CD14-positive monocyte (primary cell): ENCODE measurements at regions not wholly inside any gene's neighbourhood (a gene's known extent, or its start where the extent isn't known, plus 50 kb on each side); places are given as distances from the start of the nearest gene placed in this dataset.

Source experiments
- DNase-seq, 3 donors: peaks; one replicate each; pipeline ENCODE4 v3.0.0-alpha.2; 2011 to 2022
- H2AFZ ChIP-seq: 2 replicates; pipeline ENCODE4 v1.6.0; 2012; ENCODE audit warnings: mild to moderate bottlenecking, low read depth, low read length, inconsistent platforms; ENCODE audit not compliant: insufficient read depth, poor library complexity, severe bottlenecking
- H3K27ac ChIP-seq, 2 donors: 1 replicate in 1 of 2; 2 replicates in 1 of 2; pipeline ENCODE4 v1.5.1; 2012 to 2013; ENCODE audit warnings: low read length in 2 of 2, control low read depth in 1 of 2, inconsistent platforms in 1 of 2, low read depth in 1 of 2, mild to moderate bottlenecking in 1 of 2
- H3K27me3 ChIP-seq, 2 donors: one replicate each; pipeline versions ENCODE4 v1.6.0 to v1.6.1; 2011 to 2013; ENCODE audit warnings: low read length in 2 of 2; ENCODE audit not compliant: control insufficient read depth in 2 of 2, insufficient read depth in 2 of 2
- H3K36me3 ChIP-seq, 2 donors: replicated peaks in 1 of 2; 1 replicate in 1 of 2; 2 replicates in 1 of 2; pipeline versions ENCODE4 v1.5.1 to v1.6.1; 2012 to 2013; ENCODE audit warnings: low read length in 2 of 2, control low read depth in 1 of 2, inconsistent platforms in 1 of 2, mild to moderate bottlenecking in 1 of 2; ENCODE audit not compliant: insufficient read depth in 2 of 2, control insufficient read depth in 1 of 2
- H3K4me1 ChIP-seq, 2 donors: 1 replicate in 1 of 2; 2 replicates in 1 of 2; pipeline versions ENCODE4 v1.5.1 to v1.6.1; 2012 to 2013; ENCODE audit warnings: low read length in 2 of 2, control low read depth in 1 of 2, inconsistent platforms in 1 of 2, mild to moderate bottlenecking in 1 of 2, moderate library complexity in 1 of 2; ENCODE audit not compliant: insufficient read depth in 2 of 2, control insufficient read depth in 1 of 2
- H3K4me2 ChIP-seq: replicated peaks from 2 replicates; pipeline ENCODE3; 2012; ENCODE audit warnings: low read length, moderate library complexity, mild to moderate bottlenecking; ENCODE audit not compliant: poor library complexity, severe bottlenecking; ENCODE audit errors: extremely low read depth
- H3K4me3 ChIP-seq, 3 experiments: fragments of 200-600 bp in 1 of 3; sonication (generic) in 1 of 3; replicated peaks in 1 of 3; 1 replicate in 2 of 3; 2 replicates in 1 of 3; pipeline ENCODE4 v1.5.1; 2011 to 2013; ENCODE audit warnings: low read length in 3 of 3, mild to moderate bottlenecking in 3 of 3, control low read depth in 2 of 3, low read depth in 2 of 3, inconsistent platforms in 1 of 3, moderate library complexity in 1 of 3
- H3K79me2 ChIP-seq: 2 replicates; pipeline ENCODE4 v1.6.0; 2012; ENCODE audit warnings: mild to moderate bottlenecking, control low read depth, inconsistent platforms, low read length, moderate library complexity; ENCODE audit not compliant: insufficient read depth
- H3K9ac ChIP-seq: 2 replicates; pipeline ENCODE4 v1.6.0; 2017; ENCODE audit warnings: low read length, mild to moderate bottlenecking; ENCODE audit not compliant: insufficient read depth, poor library complexity, severe bottlenecking
- H3K9me3 ChIP-seq, 2 donors: replicated peaks in 1 of 2; 1 replicate in 1 of 2; 2 replicates in 1 of 2; pipeline versions ENCODE4 v1.5.1 to v1.6.1; 2012 to 2013; ENCODE audit warnings: low read length in 2 of 2, control low read depth in 1 of 2; ENCODE audit not compliant: control insufficient read depth in 1 of 2, insufficient read depth in 1 of 2
- H4K20me1 ChIP-seq: 2 replicates; pipeline ENCODE4 v1.6.0; 2012; ENCODE audit warnings: mild to moderate bottlenecking, low read length, control low read depth, moderate library complexity; ENCODE audit not compliant: insufficient read depth
- H3K27ac Mint-ChIP-seq, 7 donors: one replicate each; pipeline ENCODE4 v1.8.0; 2020; ENCODE audit warnings: mild to moderate bottlenecking in 7 of 7, mixed read lengths in 7 of 7, moderate library complexity in 6 of 7, inconsistent platforms in 2 of 7
- H3K27me3 Mint-ChIP-seq, 3 donors: one replicate each; pipeline ENCODE4 v1.8.0; 2021 to 2022; ENCODE audit warnings: low read depth in 3 of 3, mild to moderate bottlenecking in 3 of 3, mixed read lengths in 3 of 3, moderate library complexity in 3 of 3, inconsistent platforms in 1 of 3
- H3K36me3 Mint-ChIP-seq, 2 donors: one replicate each; pipeline ENCODE4 v1.8.0; 2020; ENCODE audit warnings: mixed read lengths in 2 of 2, inconsistent platforms in 1 of 2, mild to moderate bottlenecking in 1 of 2
- H3K4me1 Mint-ChIP-seq: one replicate; pipeline ENCODE4 v1.8.0; 2020; ENCODE audit warnings: mild to moderate bottlenecking, mixed read lengths
- H3K4me3 Mint-ChIP-seq, 2 donors: one replicate each; pipeline ENCODE4 v1.8.0; 2020; ENCODE audit warnings: mild to moderate bottlenecking in 2 of 2, mixed read lengths in 2 of 2, moderate library complexity in 1 of 2
- H3K9me3 Mint-ChIP-seq, 7 donors: one replicate each; pipeline ENCODE4 v1.8.0; 2020 to 2022; ENCODE audit warnings: mixed read lengths in 7 of 7, mild to moderate bottlenecking in 6 of 7, moderate library complexity in 6 of 7, inconsistent platforms in 2 of 7
- WGBS: methylation state at CpG from one replicate; pipeline ENCODE4 v1.1.5; 2013; ENCODE audit warnings: missing lambda C conversion rate; ENCODE audit not compliant: insufficient coverage; 5-methylcytosine and 5-hydroxymethylcytosine counted together
- intact Hi-C, 2 donors: fragments of 100-400 bp; cut with micrococcal nuclease; formaldehyde crosslinking; loops; one replicate each; pipeline versions ENCODE4 v1.15.0 to v1.15.1; 2023
- TF ChIP-seq, protein P1 (sequence below): fragments of 200-600 bp; IDR thresholded peaks from one replicate; pipeline ENCODE4 v1.8.0; 2022; ENCODE audit warnings: antibody characterized with exemption, mild to moderate bottlenecking

DNA sequence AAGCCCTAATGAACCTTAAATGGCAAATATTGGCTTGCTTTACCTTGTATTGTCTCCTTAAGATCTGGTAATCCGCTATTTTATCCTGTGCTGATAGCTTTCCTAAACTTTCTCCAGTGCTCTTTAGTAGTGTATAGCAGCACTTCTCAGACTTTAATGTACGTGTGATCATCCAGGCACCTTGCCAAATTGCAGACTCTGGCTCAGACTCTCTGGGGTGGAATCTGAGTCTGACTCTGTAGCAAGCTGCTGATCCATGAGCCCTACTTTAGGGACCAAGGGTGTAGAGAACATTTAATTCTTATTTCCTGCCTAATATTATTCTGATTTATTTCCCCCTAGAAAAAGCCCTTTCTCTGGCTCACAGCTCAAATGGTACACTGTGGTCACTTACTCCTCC lies 518.8 kb upstream of the ZNF385D start:
- H3K27ac Mint-ChIP-seq, result no peak overlapping the region
- H4K20me1 ChIP-seq, result no peaks in the 10 kb centered on the region
- H3K27me3 ChIP-seq, result no peaks in the 10 kb centered on the region
- H3K4me1 ChIP-seq, result no peaks in the 10 kb centered on the region
- no peak overlapping the region for H3K9ac ChIP-seq
- H3K27me3 Mint-ChIP-seq, result no peaks in the 10 kb centered on the region
- no peak for DNase-seq
- H3K9me3 Mint-ChIP-seq, result no peaks in the 10 kb centered on the region
- intact Hi-C loops, result no loop called here
- TF ChIP-seq, protein P1, sequence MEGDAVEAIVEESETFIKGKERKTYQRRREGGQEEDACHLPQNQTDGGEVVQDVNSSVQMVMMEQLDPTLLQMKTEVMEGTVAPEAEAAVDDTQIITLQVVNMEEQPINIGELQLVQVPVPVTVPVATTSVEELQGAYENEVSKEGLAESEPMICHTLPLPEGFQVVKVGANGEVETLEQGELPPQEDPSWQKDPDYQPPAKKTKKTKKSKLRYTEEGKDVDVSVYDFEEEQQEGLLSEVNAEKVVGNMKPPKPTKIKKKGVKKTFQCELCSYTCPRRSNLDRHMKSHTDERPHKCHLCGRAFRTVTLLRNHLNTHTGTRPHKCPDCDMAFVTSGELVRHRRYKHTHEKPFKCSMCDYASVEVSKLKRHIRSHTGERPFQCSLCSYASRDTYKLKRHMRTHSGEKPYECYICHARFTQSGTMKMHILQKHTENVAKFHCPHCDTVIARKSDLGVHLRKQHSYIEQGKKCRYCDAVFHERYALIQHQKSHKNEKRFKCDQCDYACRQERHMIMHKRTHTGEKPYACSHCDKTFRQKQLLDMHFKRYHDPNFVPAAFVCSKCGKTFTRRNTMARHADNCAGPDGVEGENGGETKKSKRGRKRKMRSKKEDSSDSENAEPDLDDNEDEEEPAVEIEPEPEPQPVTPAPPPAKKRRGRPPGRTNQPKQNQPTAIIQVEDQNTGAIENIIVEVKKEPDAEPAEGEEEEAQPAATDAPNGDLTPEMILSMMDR, result no peak
- H3K9me3 ChIP-seq, result no peaks in the 10 kb centered on the region
- H3K4me3 ChIP-seq, result no peak overlapping the region
- no peaks in the 10 kb centered on the region for H3K4me1 Mint-ChIP-seq
- no peaks in the 10 kb centered on the region for H3K79me2 ChIP-seq
- H3K36me3 Mint-ChIP-seq, result no peaks in the 10 kb centered on the region
- WGBS, result 67% methylated on average over 1 of the region's 2 CpGs
- H3K27ac ChIP-seq, result no peak overlapping the region
- no peaks in the 10 kb centered on the region for H3K36me3 ChIP-seq
- no peak overlapping the region for H3K4me2 ChIP-seq
- H3K4me3 Mint-ChIP-seq, result no peak overlapping the region
- H2AFZ ChIP-seq, result no peak overlapping the region

DNA sequence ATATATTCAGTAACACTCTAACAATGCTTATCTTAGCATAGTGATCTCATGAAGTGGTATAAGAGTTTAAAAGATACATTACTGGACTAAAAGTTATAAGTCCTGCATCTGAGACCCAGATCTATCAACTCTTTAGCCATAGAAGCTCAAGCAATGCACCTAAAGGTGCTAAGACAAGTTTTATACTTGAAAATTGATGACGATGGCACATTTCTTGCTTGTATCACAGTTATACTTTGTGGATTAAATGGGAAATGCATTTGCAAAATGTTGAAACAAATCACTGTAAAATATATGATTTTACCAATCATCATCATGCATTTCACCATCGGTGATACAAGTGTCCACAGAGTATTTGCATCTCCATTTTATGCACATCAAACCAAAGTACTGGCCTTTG lies 525.3 kb upstream of the ZNF385D start:
- Mint-ChIP-seq H3K27me3 (no peaks in the 10 kb centered on the region), H3K36me3 (no peaks in the 10 kb centered on the region), H3K9me3 (peaks cover 0 to 3% (median 0%) of the 10 kb centered on the region in 7 donors), H3K4me3 (no peak overlapping the region), H3K4me1 (no peaks in the 10 kb centered on the region), H3K27ac (no peak overlapping the region)
- Histone ChIP-seq H3K9ac (no peak overlapping the region), H3K27me3 (no peaks in the 10 kb centered on the region), H3K36me3 (no peaks in the 10 kb centered on the region), H3K4me1 (no peaks in the 10 kb centered on the region), H2AFZ (no peak overlapping the region), H3K79me2 (no peaks in the 10 kb centered on the region), H3K27ac (no peak overlapping the region), H4K20me1 (no peaks in the 10 kb centered on the region), H3K9me3 (no peaks in the 10 kb centered on the region), H3K4me3 (no peak overlapping the region), H3K4me2 (no peak overlapping the region)
- intact Hi-C loops, result no loop called here
- WGBS, result no CpG with 5 or more reads among the region's 2 CpGs
- TF ChIP-seq, protein P1, result no peak
- DNase-seq, result no peak
